OCI-LY1 (cell line): ENCODE measurements at regions not wholly inside any gene's neighbourhood (a gene's known extent, or its start where the extent isn't known, plus 50 kb on each side); places are given as distances from the start of the nearest gene placed in this dataset.

Experiments used
- H2AFZ ChIP-seq: fragments of 200-600 bp; sonication (generic), shearing (Covaris generic); 2 replicates; pipeline ENCODE4 v1.6.0; 2014; ENCODE audit warnings: antibody characterized with exemption, mild to moderate bottlenecking, low read length
- H3F3A ChIP-seq: fragments of 200-600 bp; sonication (generic), shearing (Covaris generic); 2 replicates; pipeline ENCODE4 v1.6.0; 2014; ENCODE audit warnings: mild to moderate bottlenecking, antibody characterized with exemption, low read length, moderate library complexity; ENCODE audit not compliant: insufficient read depth
- H3K27ac ChIP-seq: fragments of 200-600 bp; sonication (generic); 2 replicates; pipeline ENCODE4 v1.5.1; 2014; ENCODE audit warnings: low read length, mixed run types, mild to moderate bottlenecking, low read depth; ENCODE audit not compliant: poor library complexity, severe bottlenecking
- H3K27me3 ChIP-seq: fragments of 200-600 bp; sonication (generic); 2 replicates; pipeline ENCODE4 v1.6.0; 2014; ENCODE audit warnings: antibody characterized with exemption, mild to moderate bottlenecking, low read length, moderate library complexity; ENCODE audit not compliant: insufficient read depth
- H3K36me3 ChIP-seq: fragments of 200-600 bp; sonication (generic); 2 replicates; pipeline ENCODE4 v1.6.1; 2014; ENCODE audit warnings: mild to moderate bottlenecking, antibody characterized with exemption, low read length, moderate library complexity, mixed read lengths; ENCODE audit not compliant: insufficient read depth
- H3K4me1 ChIP-seq: fragments of 200-600 bp; sonication (generic); 2 replicates; pipeline ENCODE4 v1.5.1; 2014; ENCODE audit warnings: mild to moderate bottlenecking, low read length, moderate library complexity; ENCODE audit not compliant: insufficient read depth, severe bottlenecking
- H3K4me2 ChIP-seq: fragments of 200-600 bp; sonication (generic), shearing (Covaris generic); 2 replicates; pipeline ENCODE4 v1.6.1; 2014; ENCODE audit warnings: low read length
- H3K4me3 ChIP-seq: fragments of 200-600 bp; sonication (generic); 2 replicates; pipeline ENCODE4 v1.5.1; 2014; ENCODE audit warnings: low read length, low read depth, mild to moderate bottlenecking, mixed read lengths; ENCODE audit not compliant: poor library complexity, severe bottlenecking
- H3K79me2 ChIP-seq: fragments of 200-600 bp; shearing (Covaris generic); 2 replicates; pipeline ENCODE4 v1.6.1; 2016; ENCODE audit warnings: mixed run types, low read length, mixed read lengths; ENCODE audit not compliant: insufficient read depth
- H3K9ac ChIP-seq: fragments of 200-600 bp; sonication (generic), shearing (Covaris generic); 2 replicates; pipeline ENCODE4 v1.6.1; 2014; ENCODE audit warnings: mild to moderate bottlenecking, low read length, mixed read lengths
- H3K9me2 ChIP-seq: fragments of 200-600 bp; sonication (generic), shearing (Covaris generic); 2 replicates; pipeline ENCODE4 v1.6.1; 2014; ENCODE audit warnings: low read depth, mild to moderate bottlenecking, low read length, mixed read lengths
- H3K9me3 ChIP-seq: fragments of 200-600 bp; shearing (Covaris generic); 2 replicates; pipeline ENCODE4 v1.6.1; 2014; ENCODE audit warnings: low read length, mixed read lengths
- H4K20me1 ChIP-seq: fragments of 200-600 bp; sonication (generic), shearing (Covaris generic); 2 replicates; pipeline ENCODE4 v1.6.0; 2016; ENCODE audit warnings: mild to moderate bottlenecking, low read length; ENCODE audit not compliant: insufficient read depth
- EZH2 ChIP-seq: fragments of 200-600 bp; sonication (generic), shearing (Covaris generic); IDR thresholded peaks from 2 replicates; pipeline ENCODE4 v1.8.0; 2017; ENCODE audit warnings: borderline replicate concordance, mixed run types, mild to moderate bottlenecking, antibody characterized with exemption, low read length, moderate library complexity, mixed read lengths
- TF ChIP-seq, protein P1 (sequence below): fragments of 200-600 bp; sonication (generic), shearing (Covaris generic); IDR thresholded peaks from 2 replicates; pipeline ENCODE4 v1.5.1; 2017; ENCODE audit warnings: mild to moderate bottlenecking, antibody characterized with exemption, low read length, moderate library complexity, mixed read lengths

DNA sequence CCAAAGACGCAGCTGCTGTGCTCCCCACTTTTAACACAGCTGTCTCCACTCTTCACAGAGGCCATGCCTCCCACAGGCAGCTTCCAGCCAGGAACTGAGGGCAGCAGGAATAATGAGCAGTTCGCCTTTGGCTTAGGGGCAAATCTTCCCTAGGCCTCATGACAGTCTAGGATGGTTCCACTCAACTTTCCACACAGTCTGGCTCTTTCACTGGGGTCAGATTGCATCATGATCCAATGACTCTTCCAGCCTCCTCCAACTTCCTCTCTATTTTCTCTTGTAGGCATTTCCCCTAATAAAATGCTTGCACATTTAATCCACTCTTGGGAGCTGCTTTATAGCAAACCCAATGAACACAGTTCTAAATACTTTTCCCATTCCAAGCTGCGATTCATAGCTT lies 271.6 kb upstream of the ATP2B1 start:
- no peaks in the 10 kb centered on the region for H3F3A ChIP-seq
- no peaks in the 10 kb centered on the region for H3K9me2 ChIP-seq
- no peak overlapping the region for H3K9ac ChIP-seq
- no peak overlapping the region for H3K4me2 ChIP-seq
- H3K36me3 ChIP-seq, result no peaks in the 10 kb centered on the region
- H3K9me3 ChIP-seq, result no peaks in the 10 kb centered on the region
- H3K27me3 ChIP-seq, result no peaks in the 10 kb centered on the region
- H2AFZ ChIP-seq, result no peak overlapping the region
- H3K27ac ChIP-seq, result no peak overlapping the region
- TF ChIP-seq, protein P1, sequence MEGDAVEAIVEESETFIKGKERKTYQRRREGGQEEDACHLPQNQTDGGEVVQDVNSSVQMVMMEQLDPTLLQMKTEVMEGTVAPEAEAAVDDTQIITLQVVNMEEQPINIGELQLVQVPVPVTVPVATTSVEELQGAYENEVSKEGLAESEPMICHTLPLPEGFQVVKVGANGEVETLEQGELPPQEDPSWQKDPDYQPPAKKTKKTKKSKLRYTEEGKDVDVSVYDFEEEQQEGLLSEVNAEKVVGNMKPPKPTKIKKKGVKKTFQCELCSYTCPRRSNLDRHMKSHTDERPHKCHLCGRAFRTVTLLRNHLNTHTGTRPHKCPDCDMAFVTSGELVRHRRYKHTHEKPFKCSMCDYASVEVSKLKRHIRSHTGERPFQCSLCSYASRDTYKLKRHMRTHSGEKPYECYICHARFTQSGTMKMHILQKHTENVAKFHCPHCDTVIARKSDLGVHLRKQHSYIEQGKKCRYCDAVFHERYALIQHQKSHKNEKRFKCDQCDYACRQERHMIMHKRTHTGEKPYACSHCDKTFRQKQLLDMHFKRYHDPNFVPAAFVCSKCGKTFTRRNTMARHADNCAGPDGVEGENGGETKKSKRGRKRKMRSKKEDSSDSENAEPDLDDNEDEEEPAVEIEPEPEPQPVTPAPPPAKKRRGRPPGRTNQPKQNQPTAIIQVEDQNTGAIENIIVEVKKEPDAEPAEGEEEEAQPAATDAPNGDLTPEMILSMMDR, result no peak
- TF ChIP-seq EZH2, result no peak
- peaks cover 14% of the 10 kb centered on the region for H3K4me1 ChIP-seq
- no peaks in the 10 kb centered on the region for H4K20me1 ChIP-seq
- no peak overlapping the region for H3K4me3 ChIP-seq
- no peaks in the 10 kb centered on the region for H3K79me2 ChIP-seq

DNA sequence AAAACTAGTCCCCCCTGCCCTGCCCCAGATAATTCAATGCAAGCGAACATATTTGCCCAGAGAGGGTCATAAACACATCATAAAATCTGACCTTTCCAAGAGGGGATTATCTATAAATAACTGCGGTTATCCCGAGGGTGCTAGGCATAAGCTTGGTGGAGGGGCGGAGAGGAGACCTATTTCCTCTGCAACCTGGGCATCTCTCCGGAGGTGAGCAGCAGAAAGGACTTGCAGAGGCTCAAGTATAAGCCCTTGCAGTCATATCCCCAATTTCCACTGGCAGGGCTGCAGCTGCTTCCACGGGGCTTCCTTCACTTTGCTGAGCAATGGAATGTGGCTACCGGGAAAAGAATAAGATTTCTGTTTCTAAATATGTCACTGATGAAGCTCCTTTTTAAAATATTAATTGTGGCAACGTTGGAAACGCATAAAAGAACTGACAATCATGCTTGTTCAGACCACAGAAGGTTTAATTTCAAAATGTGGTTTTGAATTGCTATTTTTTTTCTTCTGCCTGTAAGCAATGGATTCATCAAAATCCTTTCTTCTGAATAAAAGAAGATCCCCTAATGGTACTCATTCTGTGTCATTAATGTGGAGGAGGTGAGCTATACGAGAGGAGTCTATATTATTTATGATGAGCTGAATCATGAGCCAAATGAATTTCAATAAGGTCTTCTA lies 268.9 kb upstream of the ATP2B1 start:
- Histone ChIP-seq H2AFZ (no peak overlapping the region), H3K27ac (no peak overlapping the region), H3K79me2 (no peaks in the 10 kb centered on the region), H3K4me1 (peaks cover 5% of the 10 kb centered on the region), H3K9me2 (no peaks in the 10 kb centered on the region), H3K4me3 (no peak overlapping the region), H3K9ac (no peak overlapping the region), H4K20me1 (no peaks in the 10 kb centered on the region), H3K36me3 (no peaks in the 10 kb centered on the region), H3K27me3 (no peaks in the 10 kb centered on the region), H3K4me2 (no peak overlapping the region), H3F3A (no peaks in the 10 kb centered on the region), H3K9me3 (no peaks in the 10 kb centered on the region)
- TF ChIP-seq, protein P1, result no peak
- no peak for TF ChIP-seq EZH2

DNA sequence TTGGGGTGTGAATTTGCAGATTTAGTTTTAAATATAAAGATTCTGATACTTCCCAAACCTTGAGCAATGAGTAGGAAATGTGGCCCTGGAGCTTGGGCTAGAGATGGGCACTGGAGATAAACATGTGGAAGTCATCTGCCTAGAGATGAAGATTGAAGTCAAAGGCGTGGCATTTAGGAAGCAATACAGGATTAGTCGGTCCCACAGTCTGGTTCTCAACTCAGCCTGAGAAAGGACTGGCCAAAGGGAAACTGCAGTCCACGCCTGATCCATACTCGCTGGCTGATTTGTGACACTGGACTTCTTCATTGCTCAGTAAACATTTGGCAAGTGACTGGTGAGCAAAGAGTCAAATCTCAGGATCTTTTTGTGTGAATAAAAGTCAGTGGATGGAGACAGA lies 268.2 kb upstream of the ATP2B1 start:
- no peaks in the 10 kb centered on the region for H3K9me2 ChIP-seq
- H3K36me3 ChIP-seq, result no peaks in the 10 kb centered on the region
- H3K9me3 ChIP-seq, result no peaks in the 10 kb centered on the region
- no peaks in the 10 kb centered on the region for H3F3A ChIP-seq
- H3K27ac ChIP-seq, result no peak overlapping the region
- H3K9ac ChIP-seq, result no peak overlapping the region
- no peaks in the 10 kb centered on the region for H3K79me2 ChIP-seq
- no peak overlapping the region for H2AFZ ChIP-seq
- H3K27me3 ChIP-seq, result no peaks in the 10 kb centered on the region
- no peak overlapping the region for H3K4me3 ChIP-seq
- H4K20me1 ChIP-seq, result no peaks in the 10 kb centered on the region
- H3K4me1 ChIP-seq, result peaks cover 5% of the 10 kb centered on the region
- H3K4me2 ChIP-seq, result no peak overlapping the region
- TF ChIP-seq, protein P1, result no peak
- TF ChIP-seq EZH2, result no peak
